SK-N-SH treated with all-trans-retinoic acid at 6 μM for 48 hours (cell line): ENCODE measurements at regions not wholly inside any gene's neighbourhood (a gene's known extent, or its start where the extent isn't known, plus 50 kb on each side); places are given as distances from the start of the nearest gene placed in this dataset.

ENCODE experiments used
- ATAC-seq: fragments of 200-7000 bp; cut with Tn5 transposase; 3 replicates; pipeline ENCODE4 v1.9.1; 2020; ENCODE audit warnings: mild to moderate bottlenecking, moderate library complexity
- ARNTL ChIP-seq: fragments of 450-650 bp; formaldehyde crosslinking; IDR thresholded peaks from 2 replicates; pipeline ENCODE4 v1.5.0; 2020; ENCODE audit warnings: low read depth, mild to moderate bottlenecking, moderate library complexity, borderline replicate concordance
- BACH2 ChIP-seq: fragments of 250-450 bp; sonication (Bioruptor Pico); IDR thresholded peaks from 2 replicates; pipeline ENCODE4 v1.9.0; 2021; ENCODE audit warnings: mild to moderate bottlenecking, borderline replicate concordance
- CSDC2 ChIP-seq: fragments of 250-450 bp; sonication (Bioruptor Pico); IDR thresholded peaks from 2 replicates; pipeline ENCODE4 v1.5.0; 2020; ENCODE audit warnings: mild to moderate bottlenecking, moderate library complexity
- ESRRG ChIP-seq: fragments of 250-450 bp; sonication (Bioruptor Pico); IDR thresholded peaks from 2 replicates; pipeline ENCODE4 v1.6.1; 2021; ENCODE audit warnings: mild to moderate bottlenecking
- GLIS3 ChIP-seq: fragments of 250-450 bp; sonication (Bioruptor Pico); IDR thresholded peaks from 2 replicates; pipeline ENCODE4 v1.5.0; 2020; ENCODE audit warnings: mild to moderate bottlenecking, moderate library complexity
- ISL1 ChIP-seq: fragments of 250-450 bp; sonication (Bioruptor Pico); IDR thresholded peaks from 2 replicates; pipeline ENCODE4 v2.1.2; 2022; ENCODE audit warnings: mild to moderate bottlenecking, moderate library complexity
- OSR1 ChIP-seq: fragments of 250-450 bp; sonication (Bioruptor Pico); IDR thresholded peaks from 2 replicates; pipeline ENCODE4 v1.8.0; 2022; ENCODE audit warnings: moderate library complexity, mild to moderate bottlenecking, inconsistent platforms
- PPARA ChIP-seq: fragments of 250-450 bp; sonication (Bioruptor Pico); IDR thresholded peaks from 2 replicates; pipeline ENCODE4 v1.5.0; 2020; ENCODE audit warnings: mild to moderate bottlenecking, borderline replicate concordance
- RARB ChIP-seq: fragments of 250-450 bp; sonication (Bioruptor Pico); IDR thresholded peaks from 2 replicates; pipeline ENCODE4 v1.8.0; 2021; ENCODE audit warnings: mild to moderate bottlenecking, moderate library complexity
- SNAI2 ChIP-seq: fragments of 250-450 bp; sonication (Bioruptor Pico); IDR thresholded peaks from 2 replicates; pipeline ENCODE4 v1.5.0; 2020; ENCODE audit warnings: mild to moderate bottlenecking, moderate library complexity
- TCF4 ChIP-seq: fragments of 250-450 bp; sonication (Bioruptor Pico); IDR thresholded peaks from 2 replicates; pipeline ENCODE4 v1.8.0; 2021; ENCODE audit warnings: mild to moderate bottlenecking, moderate library complexity, borderline replicate concordance
- TOX ChIP-seq: fragments of 250-450 bp; sonication (Bioruptor Pico); IDR thresholded peaks from 2 replicates; pipeline ENCODE4 v1.8.0; 2021; ENCODE audit warnings: mild to moderate bottlenecking, moderate library complexity, borderline replicate concordance
- ZC3H10 ChIP-seq: fragments of 250-450 bp; sonication (Bioruptor Pico); IDR thresholded peaks from 2 replicates; pipeline ENCODE4 v1.5.1; 2021; ENCODE audit warnings: mild to moderate bottlenecking, moderate library complexity
- ZFP3 ChIP-seq: fragments of 250-450 bp; sonication (Bioruptor Pico); IDR thresholded peaks from 2 replicates; pipeline ENCODE4 v1.5.0; 2020; ENCODE audit warnings: mild to moderate bottlenecking, moderate library complexity
- ZFP30 ChIP-seq: fragments of 450-650 bp; formaldehyde crosslinking; IDR thresholded peaks from 2 replicates; pipeline ENCODE4 v1.5.0; 2022; ENCODE audit warnings: mild to moderate bottlenecking, moderate library complexity
- ZNF565 ChIP-seq: fragments of 450-650 bp; formaldehyde crosslinking; conservative IDR thresholded peaks from 2 replicates; pipeline ENCODE4 v1.5.0; 2020; ENCODE audit warnings: low read depth, mild to moderate bottlenecking, moderate library complexity
- ZNF70 ChIP-seq: fragments of 450-650 bp; formaldehyde crosslinking; IDR thresholded peaks from 2 replicates; pipeline ENCODE4 v1.5.0; 2020; ENCODE audit warnings: mild to moderate bottlenecking, moderate library complexity
- ZNF8 ChIP-seq: fragments of 450-650 bp; formaldehyde crosslinking; IDR thresholded peaks from 2 replicates; pipeline ENCODE4 v1.5.0; 2020; ENCODE audit warnings: mild to moderate bottlenecking, moderate library complexity
- TF ChIP-seq, protein P1 (sequence below): fragments of 250-450 bp; sonication (Bioruptor Pico); IDR thresholded peaks from 2 replicates; pipeline ENCODE4 v1.5.0; 2020; ENCODE audit warnings: mild to moderate bottlenecking, moderate library complexity
- TF ChIP-seq, protein P2 (sequence below): fragments of 250-450 bp; sonication (Bioruptor Pico); IDR thresholded peaks from 2 replicates; pipeline ENCODE4 v1.5.1; 2020; ENCODE audit warnings: low read depth, mild to moderate bottlenecking, moderate library complexity
- TF ChIP-seq, protein P3 (sequence below): fragments of 250-450 bp; sonication (Bioruptor Pico); IDR thresholded peaks from 2 replicates; pipeline ENCODE4 v1.8.0; 2020; ENCODE audit warnings: mild to moderate bottlenecking, moderate library complexity, borderline replicate concordance
- TF ChIP-seq, protein P4 (sequence below): fragments of 250-450 bp; sonication (Bioruptor Pico); IDR thresholded peaks from 2 replicates; pipeline ENCODE4 v1.8.0; 2021; ENCODE audit warnings: low read depth, mild to moderate bottlenecking, moderate library complexity, borderline replicate concordance
- TF ChIP-seq, protein P5 (sequence below): fragments of 250-450 bp; sonication (Bioruptor Pico); IDR thresholded peaks from 2 replicates; pipeline ENCODE4 v1.5.1; 2021; ENCODE audit warnings: mild to moderate bottlenecking, moderate library complexity

DNA sequence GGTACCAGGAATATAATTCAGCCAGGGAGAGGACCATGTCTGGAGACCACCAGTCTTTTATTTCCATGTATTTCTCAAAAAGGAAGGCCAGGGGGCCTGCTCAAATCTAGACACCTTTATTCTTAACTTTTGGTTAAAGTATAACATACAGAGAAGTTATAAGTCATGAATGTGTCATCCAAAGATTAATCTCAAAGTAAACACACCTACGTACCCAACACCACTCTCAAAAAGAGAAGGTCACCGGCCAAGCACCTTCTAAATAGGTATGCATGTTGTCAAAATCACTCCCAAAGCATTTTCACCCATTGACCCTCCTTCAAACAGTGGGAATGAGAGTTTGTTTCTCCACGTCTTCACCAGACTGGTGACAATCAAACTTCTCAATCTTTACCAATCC is 60.0 kb upstream of the FZD10 start:
- TF ChIP-seq SNAI2 (CRISPR knock-in tag) = no peak
- TF ChIP-seq ESRRG (CRISPR knock-in tag) = no peak
- TF ChIP-seq CSDC2 = no peak
- TF ChIP-seq, protein P1, sequence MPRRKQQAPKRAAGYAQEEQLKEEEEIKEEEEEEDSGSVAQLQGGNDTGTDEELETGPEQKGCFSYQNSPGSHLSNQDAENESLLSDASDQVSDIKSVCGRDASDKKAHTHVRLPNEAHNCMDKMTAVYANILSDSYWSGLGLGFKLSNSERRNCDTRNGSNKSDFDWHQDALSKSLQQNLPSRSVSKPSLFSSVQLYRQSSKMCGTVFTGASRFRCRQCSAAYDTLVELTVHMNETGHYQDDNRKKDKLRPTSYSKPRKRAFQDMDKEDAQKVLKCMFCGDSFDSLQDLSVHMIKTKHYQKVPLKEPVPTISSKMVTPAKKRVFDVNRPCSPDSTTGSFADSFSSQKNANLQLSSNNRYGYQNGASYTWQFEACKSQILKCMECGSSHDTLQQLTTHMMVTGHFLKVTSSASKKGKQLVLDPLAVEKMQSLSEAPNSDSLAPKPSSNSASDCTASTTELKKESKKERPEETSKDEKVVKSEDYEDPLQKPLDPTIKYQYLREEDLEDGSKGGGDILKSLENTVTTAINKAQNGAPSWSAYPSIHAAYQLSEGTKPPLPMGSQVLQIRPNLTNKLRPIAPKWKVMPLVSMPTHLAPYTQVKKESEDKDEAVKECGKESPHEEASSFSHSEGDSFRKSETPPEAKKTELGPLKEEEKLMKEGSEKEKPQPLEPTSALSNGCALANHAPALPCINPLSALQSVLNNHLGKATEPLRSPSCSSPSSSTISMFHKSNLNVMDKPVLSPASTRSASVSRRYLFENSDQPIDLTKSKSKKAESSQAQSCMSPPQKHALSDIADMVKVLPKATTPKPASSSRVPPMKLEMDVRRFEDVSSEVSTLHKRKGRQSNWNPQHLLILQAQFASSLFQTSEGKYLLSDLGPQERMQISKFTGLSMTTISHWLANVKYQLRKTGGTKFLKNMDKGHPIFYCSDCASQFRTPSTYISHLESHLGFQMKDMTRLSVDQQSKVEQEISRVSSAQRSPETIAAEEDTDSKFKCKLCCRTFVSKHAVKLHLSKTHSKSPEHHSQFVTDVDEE (CRISPR knock-in tag) = no peak
- no peak for TF ChIP-seq BACH2
- TF ChIP-seq ARNTL = no peak
- TF ChIP-seq, protein P2, sequence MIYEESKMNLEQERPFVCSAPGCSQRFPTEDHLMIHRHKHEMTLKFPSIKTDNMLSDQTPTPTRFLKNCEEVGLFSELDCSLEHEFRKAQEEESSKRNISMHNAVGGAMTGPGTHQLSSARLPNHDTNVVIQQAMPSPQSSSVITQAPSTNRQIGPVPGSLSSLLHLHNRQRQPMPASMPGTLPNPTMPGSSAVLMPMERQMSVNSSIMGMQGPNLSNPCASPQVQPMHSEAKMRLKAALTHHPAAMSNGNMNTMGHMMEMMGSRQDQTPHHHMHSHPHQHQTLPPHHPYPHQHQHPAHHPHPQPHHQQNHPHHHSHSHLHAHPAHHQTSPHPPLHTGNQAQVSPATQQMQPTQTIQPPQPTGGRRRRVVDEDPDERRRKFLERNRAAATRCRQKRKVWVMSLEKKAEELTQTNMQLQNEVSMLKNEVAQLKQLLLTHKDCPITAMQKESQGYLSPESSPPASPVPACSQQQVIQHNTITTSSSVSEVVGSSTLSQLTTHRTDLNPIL (CRISPR knock-in tag) = no peak
- TF ChIP-seq ISL1 = no peak
- no peak for TF ChIP-seq PPARA (CRISPR knock-in tag)
- TF ChIP-seq ZC3H10 (CRISPR knock-in tag) = no peak
- TF ChIP-seq, protein P3, sequence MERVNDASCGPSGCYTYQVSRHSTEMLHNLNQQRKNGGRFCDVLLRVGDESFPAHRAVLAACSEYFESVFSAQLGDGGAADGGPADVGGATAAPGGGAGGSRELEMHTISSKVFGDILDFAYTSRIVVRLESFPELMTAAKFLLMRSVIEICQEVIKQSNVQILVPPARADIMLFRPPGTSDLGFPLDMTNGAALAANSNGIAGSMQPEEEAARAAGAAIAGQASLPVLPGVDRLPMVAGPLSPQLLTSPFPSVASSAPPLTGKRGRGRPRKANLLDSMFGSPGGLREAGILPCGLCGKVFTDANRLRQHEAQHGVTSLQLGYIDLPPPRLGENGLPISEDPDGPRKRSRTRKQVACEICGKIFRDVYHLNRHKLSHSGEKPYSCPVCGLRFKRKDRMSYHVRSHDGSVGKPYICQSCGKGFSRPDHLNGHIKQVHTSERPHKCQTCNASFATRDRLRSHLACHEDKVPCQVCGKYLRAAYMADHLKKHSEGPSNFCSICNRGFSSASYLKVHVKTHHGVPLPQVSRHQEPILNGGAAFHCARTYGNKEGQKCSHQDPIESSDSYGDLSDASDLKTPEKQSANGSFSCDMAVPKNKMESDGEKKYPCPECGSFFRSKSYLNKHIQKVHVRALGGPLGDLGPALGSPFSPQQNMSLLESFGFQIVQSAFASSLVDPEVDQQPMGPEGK (CRISPR knock-in tag) = no peak
- TF ChIP-seq ZNF8 (CRISPR knock-in tag) = no peak
- no peak for TF ChIP-seq ZNF70 (CRISPR knock-in tag)
- no peak for TF ChIP-seq TCF4 (CRISPR knock-in tag)
- TF ChIP-seq, protein P4, sequence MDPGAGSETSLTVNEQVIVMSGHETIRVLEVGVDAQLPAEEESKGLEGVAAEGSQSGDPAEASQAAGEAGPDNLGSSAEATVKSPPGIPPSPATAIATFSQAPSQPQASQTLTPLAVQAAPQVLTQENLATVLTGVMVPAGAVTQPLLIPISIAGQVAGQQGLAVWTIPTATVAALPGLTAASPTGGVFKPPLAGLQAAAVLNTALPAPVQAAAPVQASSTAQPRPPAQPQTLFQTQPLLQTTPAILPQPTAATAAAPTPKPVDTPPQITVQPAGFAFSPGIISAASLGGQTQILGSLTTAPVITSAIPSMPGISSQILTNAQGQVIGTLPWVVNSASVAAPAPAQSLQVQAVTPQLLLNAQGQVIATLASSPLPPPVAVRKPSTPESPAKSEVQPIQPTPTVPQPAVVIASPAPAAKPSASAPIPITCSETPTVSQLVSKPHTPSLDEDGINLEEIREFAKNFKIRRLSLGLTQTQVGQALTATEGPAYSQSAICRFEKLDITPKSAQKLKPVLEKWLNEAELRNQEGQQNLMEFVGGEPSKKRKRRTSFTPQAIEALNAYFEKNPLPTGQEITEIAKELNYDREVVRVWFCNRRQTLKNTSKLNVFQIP (CRISPR knock-in tag) = no peak
- TF ChIP-seq GLIS3 (CRISPR knock-in tag) = no peak
- no peak for TF ChIP-seq RARB
- TF ChIP-seq ZFP3 = no peak

DNA sequence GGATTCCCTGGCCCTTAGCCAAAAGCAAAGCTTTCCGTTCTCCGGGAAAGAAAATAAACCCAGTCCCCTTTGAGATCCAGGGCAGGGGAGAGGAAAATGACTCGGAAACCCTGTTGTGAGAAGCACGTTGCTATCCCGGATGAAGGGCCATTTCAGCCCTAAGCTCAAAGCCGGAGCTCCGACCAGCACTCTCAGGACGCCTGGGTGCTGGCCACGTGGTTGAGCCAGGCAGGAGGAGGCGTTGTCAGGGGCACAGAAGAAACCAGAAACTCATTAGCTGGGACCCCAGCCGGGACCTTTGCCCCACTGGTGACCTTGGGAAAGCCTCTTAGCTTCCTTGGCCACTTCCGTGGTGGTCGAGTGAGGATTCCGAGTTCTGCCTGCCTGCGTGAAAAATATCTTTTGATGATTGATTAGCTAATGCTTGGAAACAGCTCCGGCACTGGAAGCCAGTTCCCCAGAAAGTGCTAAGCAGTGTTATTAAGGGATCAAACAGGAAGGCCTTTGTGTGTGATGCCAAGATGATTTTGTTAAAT is 57.6 kb upstream of the FZD10 start:
- TF ChIP-seq ARNTL (no peak), OSR1 (CRISPR knock-in tag) (no peak), TOX (CRISPR knock-in tag) (no peak), ZNF70 (CRISPR knock-in tag) (no peak), RARB (no peak), SNAI2 (CRISPR knock-in tag) (no peak), ESRRG (CRISPR knock-in tag) (no peak), BACH2 (no peak), ZNF565 (CRISPR knock-in tag) (no peak), ZFP3 (no peak), ZFP30 (CRISPR knock-in tag) (no peak)
- TF ChIP-seq, protein P5, sequence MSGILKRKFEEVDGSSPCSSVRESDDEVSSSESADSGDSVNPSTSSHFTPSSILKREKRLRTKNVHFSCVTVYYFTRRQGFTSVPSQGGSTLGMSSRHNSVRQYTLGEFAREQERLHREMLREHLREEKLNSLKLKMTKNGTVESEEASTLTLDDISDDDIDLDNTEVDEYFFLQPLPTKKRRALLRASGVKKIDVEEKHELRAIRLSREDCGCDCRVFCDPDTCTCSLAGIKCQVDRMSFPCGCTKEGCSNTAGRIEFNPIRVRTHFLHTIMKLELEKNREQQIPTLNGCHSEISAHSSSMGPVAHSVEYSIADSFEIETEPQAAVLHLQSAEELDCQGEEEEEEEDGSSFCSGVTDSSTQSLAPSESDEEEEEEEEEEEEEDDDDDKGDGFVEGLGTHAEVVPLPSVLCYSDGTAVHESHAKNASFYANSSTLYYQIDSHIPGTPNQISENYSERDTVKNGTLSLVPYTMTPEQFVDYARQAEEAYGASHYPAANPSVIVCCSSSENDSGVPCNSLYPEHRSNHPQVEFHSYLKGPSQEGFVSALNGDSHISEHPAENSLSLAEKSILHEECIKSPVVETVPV (CRISPR knock-in tag) = no peak
- TF ChIP-seq, protein P2 (CRISPR knock-in tag) = no peak
- TF ChIP-seq, protein P1 (CRISPR knock-in tag) = no peak
- ATAC-seq = no peak

More for the DNA sequence above, 60.0 kb upstream of the FZD10 start:
- ATAC-seq = no peak
